GM19452 (cell line): ENCODE measurements at regions not wholly inside any gene's neighbourhood (a gene's known extent, or its start where the extent isn't known, plus 50 kb on each side); places are given as distances from the start of the nearest gene placed in this dataset.

ENCODE experiments used
- ATAC-seq: cut with Tn5 transposase; IDR thresholded peaks from one replicate; pipeline ENCODE4 v1.9.1; 2021; ENCODE audit not compliant: unreplicated experiment

GRCh38 chr4:14809203-14809602 is 193.1 kb upstream of the CPEB2 start:
- ATAC-seq, result no peak

GRCh38 chr4:14810121-14810520 is 192.2 kb upstream of the CPEB2 start:
- no peak for ATAC-seq

- no peak for ATAC-seq
Measured at GRCh38 chr4:14810568-14810967, 191.7 kb upstream of the CPEB2 start.

GRCh38 chr4:14812101-14812500 is 190.2 kb upstream of the CPEB2 start:
- ATAC-seq, result no peak

GRCh38 chr4:14816623-14817261 is 185.5 kb upstream of the CPEB2 start:
- no peak for ATAC-seq

GRCh38 chr4:14824189-14824588 is 178.1 kb upstream of the CPEB2 start:
- ATAC-seq, result no peak

- ATAC-seq, result no peak
Measured at GRCh38 chr4:14827111-14827510, 175.2 kb upstream of the CPEB2 start.

- ATAC-seq, result no peak
Measured at GRCh38 chr4:14829795-14830194, 172.5 kb upstream of the CPEB2 start.

- ATAC-seq, result no peak
Measured at GRCh38 chr4:14831416-14831815, 170.9 kb upstream of the CPEB2 start.

GRCh38 chr4:14833053-14833452 is 169.2 kb upstream of the CPEB2 start:
- ATAC-seq, result no peak

GRCh38 chr4:14834382-14834781 is 167.9 kb upstream of the CPEB2 start:
- no peak for ATAC-seq

GRCh38 chr4:14835288-14835687 is 167.0 kb upstream of the CPEB2 start:
- ATAC-seq, result no peak

GRCh38 chr4:14835708-14836425 is 166.4 kb upstream of the CPEB2 start:
- no peak for ATAC-seq

GRCh38 chr4:14837860-14838259 is 164.4 kb upstream of the CPEB2 start:
- no peak for ATAC-seq

GRCh38 chr4:14841801-14842768 is 160.2 kb upstream of the CPEB2 start:
- no peak for ATAC-seq

GRCh38 chr4:14842964-14843630 is 159.2 kb upstream of the CPEB2 start:
- ATAC-seq, result no peak

GRCh38 chr4:14844061-14844460 is 158.2 kb upstream of the CPEB2 start:
- ATAC-seq, result no peak

GRCh38 chr4:14848229-14848628 is 154.1 kb upstream of the CPEB2 start:
- ATAC-seq, result no peak

GRCh38 chr4:14850455-14851097 is 151.7 kb upstream of the CPEB2 start:
- ATAC-seq, result no peak

- ATAC-seq, result no peak
Measured at GRCh38 chr4:14853176-14853943, 148.9 kb upstream of the CPEB2 start.
